Neural cell (in vitro differentiated cells): ENCODE measurements at regions not wholly inside any gene's neighbourhood (a gene's known extent, or its start where the extent isn't known, plus 50 kb on each side); places are given as distances from the start of the nearest gene placed in this dataset.
"Not testable (repeated sequence)": the region's sequence is repeated elsewhere in the genome, so short reads cannot be mapped to it uniquely, and the experiment has no call there.

ENCODE experiments used
- H2AFZ ChIP-seq: fragments of 200-600, 300-800 bp; sonication (generic), shearing (Covaris generic); 2 replicates; pipeline ENCODE4 v1.6.0; 2014; ENCODE audit warnings: low read depth, mild to moderate bottlenecking, antibody characterized with exemption, low read length, moderate library complexity
- H3F3A ChIP-seq: fragments of 200-600 bp; shearing (Covaris generic); 2 replicates; pipeline ENCODE4 v1.6.1; 2016; ENCODE audit warnings: mild to moderate bottlenecking, moderate library complexity, mixed read lengths, antibody characterized with exemption, low read length; ENCODE audit not compliant: insufficient read depth, poor library complexity, severe bottlenecking
- H3K27ac ChIP-seq: fragments of 200-600, 300-800 bp; sonication (generic), shearing (Covaris generic); 2 replicates; pipeline ENCODE4 v1.5.1; 2014; ENCODE audit warnings: mild to moderate bottlenecking, low read length, moderate library complexity
- H3K27me3 ChIP-seq: fragments of 300-800, 200-600 bp; sonication (generic), shearing (Covaris generic); 2 replicates; pipeline ENCODE4 v1.6.0; 2014; ENCODE audit warnings: mild to moderate bottlenecking, low read depth, low read length, moderate library complexity; ENCODE audit not compliant: insufficient read depth
- H3K36me3 ChIP-seq: fragments of 300-800, 200-600 bp; sonication (generic), shearing (Covaris generic); 2 replicates; pipeline ENCODE4 v1.5.1; 2014; ENCODE audit warnings: mild to moderate bottlenecking, antibody characterized with exemption, low read length, moderate library complexity; ENCODE audit not compliant: insufficient read depth
- H3K4me2 ChIP-seq: fragments of 300-800, 200-600 bp; sonication (generic), shearing (Covaris generic); 2 replicates; pipeline ENCODE4 v1.6.0; 2014; ENCODE audit warnings: mild to moderate bottlenecking, low read length
- H3K4me3 ChIP-seq: fragments of 300-800, 200-600 bp; sonication (generic), shearing (Covaris generic); 2 replicates; pipeline ENCODE4 v1.5.1; 2014; ENCODE audit warnings: mild to moderate bottlenecking, low read length, moderate library complexity
- H3K79me2 ChIP-seq: fragments of 200-600 bp; shearing (Covaris generic); replicated peaks from 2 replicates; pipeline ENCODE4 v1.6.0; 2014; ENCODE audit warnings: mild to moderate bottlenecking, low read length, moderate library complexity; ENCODE audit not compliant: insufficient read depth
- H3K9ac ChIP-seq: fragments of 300-800, 200-600 bp; sonication (generic), shearing (Covaris generic); 2 replicates; pipeline ENCODE4 v1.6.1; 2016; ENCODE audit warnings: mild to moderate bottlenecking, low read length, mixed read lengths
- H3K9me2 ChIP-seq: fragments of 200-600 bp; shearing (Covaris generic); 2 replicates; pipeline ENCODE4 v1.6.1; 2016; ENCODE audit warnings: mild to moderate bottlenecking, low read length, mixed read lengths; ENCODE audit not compliant: insufficient read depth
- H3K9me3 ChIP-seq: fragments of 200-600, 300-800 bp; sonication (generic), shearing (Covaris generic); 2 replicates; pipeline ENCODE4 v1.6.1; 2016; ENCODE audit warnings: mild to moderate bottlenecking, mixed run types, low read length, moderate library complexity, mixed read lengths
- H4K20me1 ChIP-seq: fragments of 200-600 bp; shearing (Covaris generic); 2 replicates; pipeline ENCODE4 v1.6.1; 2016; ENCODE audit warnings: mild to moderate bottlenecking, mixed run types; ENCODE audit not compliant: insufficient read depth
- EP300 ChIP-seq: fragments of 450-650 bp; conservative IDR thresholded peaks from 2 replicates; pipeline ENCODE4 v1.6.1; 2014; ENCODE audit warnings: antibody characterized with exemption, mild to moderate bottlenecking, moderate library complexity; ENCODE audit not compliant: poor library complexity, severe bottlenecking
- EZH2 ChIP-seq: fragments of 200-600, 300-800 bp; shearing (Covaris generic), sonication (generic); IDR thresholded peaks from 2 replicates; pipeline ENCODE4 v1.6.1; 2014; ENCODE audit warnings: antibody characterized with exemption, low read length, borderline replicate concordance, mild to moderate bottlenecking; ENCODE audit not compliant: insufficient read depth, poor library complexity, severe bottlenecking
- MXI1 ChIP-seq: fragments of 450-650 bp; conservative IDR thresholded peaks from 2 replicates; pipeline ENCODE4 v1.6.1; 2014; ENCODE audit warnings: antibody characterized with exemption, mild to moderate bottlenecking; ENCODE audit not compliant: poor library complexity, severe bottlenecking
- POLR2AphosphoS5 ChIP-seq: IDR thresholded peaks from 2 replicates; pipeline ENCODE4 v1.6.1; 2012
- RAD21 ChIP-seq: fragments of 450-650 bp; conservative IDR thresholded peaks from 2 replicates; pipeline ENCODE4 v1.6.1; 2014; ENCODE audit warnings: antibody characterized with exemption, mild to moderate bottlenecking, moderate library complexity
- SMC3 ChIP-seq: fragments of 450-650 bp; conservative IDR thresholded peaks from 2 replicates; pipeline ENCODE4 v1.6.1; 2014; ENCODE audit warnings: antibody characterized with exemption, mild to moderate bottlenecking, moderate library complexity; ENCODE audit not compliant: poor library complexity
- TAF1 ChIP-seq: IDR thresholded peaks from 2 replicates; pipeline ENCODE4 v1.6.1; 2012; ENCODE audit warnings: low read depth
- TF ChIP-seq, protein P1 (sequence below): IDR thresholded peaks from 2 replicates; pipeline ENCODE4 v1.6.1; 2012; ENCODE audit warnings: borderline replicate concordance
- TF ChIP-seq, protein P2 (sequence below): fragments of 450-650 bp; IDR thresholded peaks from 2 replicates; pipeline ENCODE4 v1.5.1; 2014; ENCODE audit warnings: antibody characterized with exemption, mild to moderate bottlenecking, moderate library complexity; ENCODE audit not compliant: poor library complexity, severe bottlenecking

DNA sequence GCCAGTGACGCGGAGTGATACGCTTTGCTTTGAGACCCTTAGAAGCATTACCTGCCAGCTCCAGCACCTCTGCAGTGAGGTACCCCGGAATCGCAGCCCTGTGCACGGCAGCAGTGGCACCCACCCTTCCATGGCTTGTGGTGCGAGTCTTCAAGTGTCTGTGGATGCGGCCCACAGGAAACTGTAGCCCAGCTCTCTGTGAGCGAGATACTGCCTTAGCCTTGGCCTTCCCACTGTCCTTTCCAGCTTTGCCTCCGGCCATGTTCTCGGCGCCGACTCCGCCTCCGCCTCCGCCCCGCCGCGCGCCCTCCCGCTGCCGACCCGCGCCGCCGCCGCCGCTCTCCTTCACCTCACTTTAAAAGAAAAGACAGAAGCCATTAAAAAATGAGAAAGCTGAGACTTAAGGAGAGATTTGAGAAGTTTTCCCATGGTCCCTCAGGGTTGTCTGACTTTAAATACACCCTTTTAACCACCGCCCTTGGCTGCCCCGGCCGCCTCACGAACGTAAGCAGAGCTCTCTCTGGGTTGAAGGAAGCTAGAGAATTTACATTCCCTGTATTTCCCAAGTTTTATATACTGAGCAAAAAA, 78.5 kb upstream of the FAM174B start:
- Histone ChIP-seq H3K79me2 (no peaks in the 10 kb centered on the region), H3K9ac (no peak overlapping the region), H4K20me1 (no peaks in the 10 kb centered on the region), H3K9me2 (no peaks in the 10 kb centered on the region), H3K36me3 (no peaks in the 10 kb centered on the region), H3F3A (no peaks in the 10 kb centered on the region), H3K4me3 (no peak overlapping the region), H2AFZ (no peak overlapping the region), H3K27ac (no peak overlapping the region), H3K27me3 (no peaks in the 10 kb centered on the region), H3K9me3 (no peaks in the 10 kb centered on the region), H3K4me2 (no peak overlapping the region)
- TF ChIP-seq TAF1 (no peak), MXI1 (no peak), EZH2 (no peak), EP300 (no peak), SMC3 (no peak), RAD21 (no peak), POLR2AphosphoS5 (no peak)
- TF ChIP-seq, protein P1, sequence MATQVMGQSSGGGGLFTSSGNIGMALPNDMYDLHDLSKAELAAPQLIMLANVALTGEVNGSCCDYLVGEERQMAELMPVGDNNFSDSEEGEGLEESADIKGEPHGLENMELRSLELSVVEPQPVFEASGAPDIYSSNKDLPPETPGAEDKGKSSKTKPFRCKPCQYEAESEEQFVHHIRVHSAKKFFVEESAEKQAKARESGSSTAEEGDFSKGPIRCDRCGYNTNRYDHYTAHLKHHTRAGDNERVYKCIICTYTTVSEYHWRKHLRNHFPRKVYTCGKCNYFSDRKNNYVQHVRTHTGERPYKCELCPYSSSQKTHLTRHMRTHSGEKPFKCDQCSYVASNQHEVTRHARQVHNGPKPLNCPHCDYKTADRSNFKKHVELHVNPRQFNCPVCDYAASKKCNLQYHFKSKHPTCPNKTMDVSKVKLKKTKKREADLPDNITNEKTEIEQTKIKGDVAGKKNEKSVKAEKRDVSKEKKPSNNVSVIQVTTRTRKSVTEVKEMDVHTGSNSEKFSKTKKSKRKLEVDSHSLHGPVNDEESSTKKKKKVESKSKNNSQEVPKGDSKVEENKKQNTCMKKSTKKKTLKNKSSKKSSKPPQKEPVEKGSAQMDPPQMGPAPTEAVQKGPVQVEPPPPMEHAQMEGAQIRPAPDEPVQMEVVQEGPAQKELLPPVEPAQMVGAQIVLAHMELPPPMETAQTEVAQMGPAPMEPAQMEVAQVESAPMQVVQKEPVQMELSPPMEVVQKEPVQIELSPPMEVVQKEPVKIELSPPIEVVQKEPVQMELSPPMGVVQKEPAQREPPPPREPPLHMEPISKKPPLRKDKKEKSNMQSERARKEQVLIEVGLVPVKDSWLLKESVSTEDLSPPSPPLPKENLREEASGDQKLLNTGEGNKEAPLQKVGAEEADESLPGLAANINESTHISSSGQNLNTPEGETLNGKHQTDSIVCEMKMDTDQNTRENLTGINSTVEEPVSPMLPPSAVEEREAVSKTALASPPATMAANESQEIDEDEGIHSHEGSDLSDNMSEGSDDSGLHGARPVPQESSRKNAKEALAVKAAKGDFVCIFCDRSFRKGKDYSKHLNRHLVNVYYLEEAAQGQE = no peak
- TF ChIP-seq, protein P2, sequence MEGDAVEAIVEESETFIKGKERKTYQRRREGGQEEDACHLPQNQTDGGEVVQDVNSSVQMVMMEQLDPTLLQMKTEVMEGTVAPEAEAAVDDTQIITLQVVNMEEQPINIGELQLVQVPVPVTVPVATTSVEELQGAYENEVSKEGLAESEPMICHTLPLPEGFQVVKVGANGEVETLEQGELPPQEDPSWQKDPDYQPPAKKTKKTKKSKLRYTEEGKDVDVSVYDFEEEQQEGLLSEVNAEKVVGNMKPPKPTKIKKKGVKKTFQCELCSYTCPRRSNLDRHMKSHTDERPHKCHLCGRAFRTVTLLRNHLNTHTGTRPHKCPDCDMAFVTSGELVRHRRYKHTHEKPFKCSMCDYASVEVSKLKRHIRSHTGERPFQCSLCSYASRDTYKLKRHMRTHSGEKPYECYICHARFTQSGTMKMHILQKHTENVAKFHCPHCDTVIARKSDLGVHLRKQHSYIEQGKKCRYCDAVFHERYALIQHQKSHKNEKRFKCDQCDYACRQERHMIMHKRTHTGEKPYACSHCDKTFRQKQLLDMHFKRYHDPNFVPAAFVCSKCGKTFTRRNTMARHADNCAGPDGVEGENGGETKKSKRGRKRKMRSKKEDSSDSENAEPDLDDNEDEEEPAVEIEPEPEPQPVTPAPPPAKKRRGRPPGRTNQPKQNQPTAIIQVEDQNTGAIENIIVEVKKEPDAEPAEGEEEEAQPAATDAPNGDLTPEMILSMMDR = no peak

DNA sequence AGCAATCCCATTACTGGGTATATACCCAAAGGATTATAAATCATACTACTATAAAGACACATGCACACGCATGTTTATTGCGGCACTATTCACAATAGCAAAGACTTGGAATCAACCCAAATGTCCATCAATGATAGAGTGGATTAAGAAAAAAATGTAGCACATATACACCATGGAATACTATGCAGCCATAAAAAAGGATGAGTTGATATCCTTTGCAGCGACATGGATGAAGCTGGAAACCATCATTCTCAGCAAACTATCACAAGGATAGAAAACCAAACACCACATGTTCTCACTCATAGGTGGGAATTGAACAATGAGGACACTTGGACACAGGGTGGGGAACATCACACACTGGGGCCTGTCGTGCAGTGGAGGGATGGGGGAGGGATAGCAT, 83.7 kb upstream of the FAM174B start:
- H2AFZ ChIP-seq, H3K9me2 ChIP-seq, H3F3A ChIP-seq, H3K27me3 ChIP-seq, H3K36me3 ChIP-seq, H3K27ac ChIP-seq, H4K20me1 ChIP-seq, H3K79me2 ChIP-seq, H3K9ac ChIP-seq, H3K4me3 ChIP-seq, H3K4me2 ChIP-seq, H3K9me3 ChIP-seq: not testable (repeated sequence)

DNA sequence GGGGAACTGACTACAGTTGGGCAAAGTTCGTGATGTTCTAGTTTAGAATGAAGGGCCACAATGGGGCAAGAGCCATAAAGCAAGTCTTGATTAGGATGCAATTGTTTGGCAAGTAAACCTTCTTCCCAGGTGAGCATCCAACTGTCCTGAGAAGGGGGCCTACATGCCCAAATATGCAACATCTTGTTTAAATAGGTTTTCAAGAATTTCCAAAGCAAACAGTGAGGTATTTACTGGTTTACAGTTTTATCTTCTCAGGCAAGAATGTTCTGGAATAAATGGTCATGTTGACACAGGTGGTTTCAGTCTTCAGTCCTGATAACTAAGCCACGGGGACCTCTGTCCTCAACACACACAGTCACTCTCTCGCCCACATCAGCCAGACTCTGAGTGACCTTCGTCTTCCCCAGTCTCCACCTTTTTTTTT, 90.3 kb upstream of the FAM174B start:
- no peaks in the 10 kb centered on the region for H3F3A ChIP-seq
- no peaks in the 10 kb centered on the region for H3K9me2 ChIP-seq
- no peak overlapping the region for H3K4me3 ChIP-seq
- TF ChIP-seq SMC3 (no peak), RAD21 (no peak), TAF1 (no peak)
- TF ChIP-seq, protein P2 = no peak
- H2AFZ ChIP-seq = no peak overlapping the region
- no peaks in the 10 kb centered on the region for H3K9me3 ChIP-seq
- H3K9ac ChIP-seq = no peak overlapping the region
- no peaks in the 10 kb centered on the region for H3K36me3 ChIP-seq
- no peaks in the 10 kb centered on the region for H3K27me3 ChIP-seq
- no peaks in the 10 kb centered on the region for H3K79me2 ChIP-seq
- no peak overlapping the region for H3K4me2 ChIP-seq
- no peak overlapping the region for H3K27ac ChIP-seq
- no peaks in the 10 kb centered on the region for H4K20me1 ChIP-seq
